Erythroblast (primary cell): ENCODE measurements at regions not wholly inside any gene's neighbourhood (a gene's known extent, or its start where the extent isn't known, plus 50 kb on each side); places are given as distances from the start of the nearest gene placed in this dataset.

Source experiments
- DNase-seq, 2 experiments: peaks; one replicate each; lab custom pipeline; 2025; lab: John Stamatoyannopoulos, UW
- GATA1 ChIP-seq: IDR thresholded peaks from 2 replicates; pipeline ENCODE4 v1.6.1; 2011; ENCODE audit warnings: low read depth, mild to moderate bottlenecking, control low read depth, low read length, moderate library complexity
- POLR2A ChIP-seq: IDR thresholded peaks from 2 replicates; pipeline ENCODE4 v1.6.1; 2011; ENCODE audit warnings: mild to moderate bottlenecking, low read length

GRCh38 chr5:53241572-53241971 lies 132.0 kb upstream of the MOCS2 start:
- no peak for DNase-seq
- no peak for TF ChIP-seq POLR2A
- TF ChIP-seq GATA1: no peak

- peak in 1 of 2 experiments; percentile 2 for DNase-seq
- TF ChIP-seq POLR2A: no peak
- no peak for TF ChIP-seq GATA1
Observed at GRCh38 chr5:53243403-53243802, 133.8 kb upstream of the MOCS2 start.

- peak; percentile 54 to 80 for DNase-seq
Observed at GRCh38 chr5:53246042-53246836, 136.7 kb upstream of the MOCS2 start.

GRCh38 chr5:53249529-53250200 lies 140.1 kb upstream of the MOCS2 start:
- TF ChIP-seq GATA1 (no peak), POLR2A (no peak)
- DNase-seq: no peak

More at GRCh38 chr5:53246042-53246836, 136.7 kb upstream of the MOCS2 start:
- TF ChIP-seq POLR2A (no peak), GATA1 (no peak)

GRCh38 chr5:53250201-53250550 lies 140.6 kb upstream of the MOCS2 start:
- DNase-seq: no peak
- TF ChIP-seq POLR2A: no peak
- no peak for TF ChIP-seq GATA1

GRCh38 chr5:53253421-53253871 lies 143.9 kb upstream of the MOCS2 start:
- DNase-seq: peak; percentile 42 to 85
- TF ChIP-seq POLR2A: no peak
- no peak for TF ChIP-seq GATA1

GRCh38 chr5:53256746-53257145 lies 147.2 kb upstream of the MOCS2 start:
- DNase-seq: no peak
- TF ChIP-seq POLR2A: no peak
- no peak for TF ChIP-seq GATA1

GRCh38 chr5:53257806-53258373 lies 148.3 kb upstream of the MOCS2 start:
- TF ChIP-seq GATA1 (no peak), POLR2A (no peak)
- no peak for DNase-seq

- no peak for DNase-seq
- TF ChIP-seq GATA1 (no peak), POLR2A (no peak)
Observed at GRCh38 chr5:53259176-53259575, 149.6 kb upstream of the MOCS2 start.

GRCh38 chr5:53260446-53260845 lies 150.9 kb upstream of the MOCS2 start:
- DNase-seq: no peak
- TF ChIP-seq POLR2A: no peak
- TF ChIP-seq GATA1: no peak

- no peak for DNase-seq
- TF ChIP-seq POLR2A (no peak), GATA1 (no peak)
Observed at GRCh38 chr5:53261245-53261644, 151.7 kb upstream of the MOCS2 start.

GRCh38 chr5:53262348-53262970 lies 152.9 kb upstream of the MOCS2 start:
- DNase-seq: peak; percentile 14 to 31
- TF ChIP-seq POLR2A (no peak), GATA1 (no peak)

GRCh38 chr5:53263151-53263550 lies 153.6 kb upstream of the MOCS2 start:
- no peak for DNase-seq
- TF ChIP-seq GATA1 (no peak), POLR2A (no peak)
